Coronary artery (tissue), 2 donors: ENCODE measurements at regions not wholly inside any gene's neighbourhood (a gene's known extent, or its start where the extent isn't known, plus 50 kb on each side); places are given as distances from the start of the nearest gene placed in this dataset.

Experiments used
- DNase-seq: peaks from one replicate; pipeline ENCODE4 v3.0.0-alpha.2; 2017; ENCODE audit warnings: low spot score
- H3K27ac ChIP-seq, 2 donors: fragments of 200-600 bp; sonication (generic); one replicate each; pipeline ENCODE4 v1.5.1; 2016 to 2019
- H3K4me3 ChIP-seq: fragments of 200-600 bp; sonication (generic); 2 replicates; pipeline ENCODE4 v1.5.1; 2016; ENCODE audit warnings: mild to moderate bottlenecking, moderate library complexity
- CTCF ChIP-seq: fragments of 200-600 bp; sonication (generic); IDR thresholded peaks from one replicate; pipeline ENCODE4 v1.5.1; 2019; ENCODE audit warnings: antibody characterized with exemption

DNA sequence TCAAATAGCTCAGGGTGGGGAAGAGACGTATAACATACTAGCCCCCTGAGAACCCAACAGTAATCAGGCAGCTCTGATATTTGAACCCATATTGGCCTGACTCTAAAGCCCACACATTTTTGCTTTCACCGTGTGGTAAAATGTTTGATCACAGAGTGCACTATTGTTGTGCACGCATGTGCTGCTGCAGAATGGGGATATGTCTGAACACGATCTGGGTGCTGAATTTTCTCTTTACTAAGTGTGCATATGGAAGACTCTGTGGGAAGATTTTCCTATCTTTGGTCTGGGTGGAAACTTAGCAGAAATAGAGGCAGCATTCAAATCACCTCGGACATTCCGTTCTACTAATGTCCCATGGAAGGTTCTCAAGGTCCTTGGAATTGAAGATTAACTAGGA is 800.1 kb downstream of the TFAP2A start:
- no peak for TF ChIP-seq CTCF
- no peak overlapping the region for H3K27ac ChIP-seq
- no peak overlapping the region for H3K4me3 ChIP-seq
- DNase-seq, result no peak

- no peak for TF ChIP-seq CTCF
These were observed 802.4 kb downstream of the TFAP2A start for GRCh38 chr6:9612489-9612888.

GRCh38 chr6:9610620-9611415 is 804.1 kb downstream of the TFAP2A start:
- TF ChIP-seq CTCF, result no peak
- DNase-seq, result no peak
- Histone ChIP-seq H3K27ac (no peak overlapping the region), H3K4me3 (no peak overlapping the region)

More at GRCh38 chr6:9612489-9612888, 802.4 kb downstream of the TFAP2A start:
- Histone ChIP-seq H3K27ac (no peak overlapping the region), H3K4me3 (no peak overlapping the region)
- DNase-seq, result no peak

DNA sequence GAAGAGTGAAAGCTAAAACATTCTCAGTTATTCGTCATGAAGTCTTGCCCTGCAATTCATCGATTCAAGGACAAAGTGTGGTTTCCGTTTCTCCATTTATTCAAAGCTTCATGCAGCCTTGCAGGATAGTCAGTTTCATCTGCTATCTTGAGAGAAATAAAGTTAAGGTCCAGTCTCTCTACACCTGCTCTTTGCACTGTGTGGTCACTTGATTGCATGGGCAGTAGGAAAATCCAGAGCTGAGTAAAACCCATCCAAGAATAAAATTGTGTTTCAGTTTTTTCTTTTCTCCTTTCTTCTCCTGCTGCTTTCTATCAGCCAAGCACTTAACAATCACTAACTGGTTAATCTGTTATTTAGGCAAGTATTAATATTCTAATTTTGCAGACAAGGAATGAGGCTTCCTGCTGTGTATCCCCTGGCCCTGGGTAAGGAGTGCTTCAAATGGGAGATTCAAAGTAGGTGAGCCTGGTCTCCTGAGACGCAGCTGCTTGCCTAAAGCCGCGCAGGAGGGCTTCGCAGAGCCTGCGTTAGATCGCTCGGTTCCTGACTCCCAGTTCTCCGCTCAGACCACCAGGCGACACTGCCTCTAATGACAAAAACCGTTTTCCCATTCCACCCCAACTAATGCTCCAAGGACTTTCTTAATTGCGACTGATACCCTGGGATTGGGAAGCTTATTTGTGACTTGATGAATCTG is 808.3 kb downstream of the TFAP2A start:
- no peak overlapping the region for H3K4me3 ChIP-seq
- TF ChIP-seq CTCF, result no peak
- DNase-seq, result no peak
- H3K27ac ChIP-seq, result no peak overlapping the region

GRCh38 chr6:9594746-9595145 is 820.1 kb downstream of the TFAP2A start:
- H3K27ac ChIP-seq, result no peak overlapping the region
- no peak overlapping the region for H3K4me3 ChIP-seq
- no peak for DNase-seq
- TF ChIP-seq CTCF, result no peak

DNA sequence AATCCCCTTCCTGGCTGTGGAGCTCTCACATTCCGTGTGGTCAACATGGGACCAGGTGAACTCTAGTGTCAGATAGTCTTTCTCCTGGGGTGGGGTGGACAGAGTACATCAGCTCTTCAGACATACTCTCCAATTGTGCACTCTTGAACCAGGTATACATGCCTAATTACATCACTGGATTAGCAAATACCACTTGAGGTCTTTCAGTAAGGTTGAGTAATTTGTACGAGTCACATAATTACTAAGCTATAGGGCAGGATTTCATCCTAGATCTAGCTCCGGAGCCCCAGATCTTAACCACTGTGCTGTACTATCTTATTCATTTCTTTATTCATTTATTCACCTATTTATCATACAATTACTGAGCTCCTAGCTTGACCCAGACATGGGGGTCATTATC is 821.3 kb downstream of the TFAP2A start:
- TF ChIP-seq CTCF, result no peak
- Histone ChIP-seq H3K27ac (no peak overlapping the region), H3K4me3 (no peak overlapping the region)
- DNase-seq, result no peak
